BE2C (cell line): ENCODE measurements at regions not wholly inside any gene's neighbourhood (a gene's known extent, or its start where the extent isn't known, plus 50 kb on each side); places are given as distances from the start of the nearest gene placed in this dataset.

ENCODE experiments used
- DNase-seq: peaks from one replicate; pipeline ENCODE4 v3.0.0-alpha.2; 2020
- H3K27me3 ChIP-seq: fragments of 250-450 bp; sonication (Bioruptor Pico); 2 replicates; pipeline ENCODE4 v1.5.1; 2020; ENCODE audit warnings: mild to moderate bottlenecking
- H3K36me3 ChIP-seq: fragments of 250-450 bp; sonication (Bioruptor Pico); 2 replicates; pipeline ENCODE4 v1.5.1; 2020; ENCODE audit warnings: mild to moderate bottlenecking
- H3K4me1 ChIP-seq: fragments of 250-450 bp; sonication (Bioruptor Pico); 2 replicates; pipeline ENCODE4 v1.5.1; 2020
- H3K4me3 ChIP-seq: 2 replicates; pipeline ENCODE4 v1.5.1; 2011; ENCODE audit warnings: low read depth, low read length
- H3K9me3 ChIP-seq: fragments of 250-450 bp; sonication (Bioruptor Pico); 2 replicates; pipeline ENCODE4 v1.5.1; 2020
- TF ChIP-seq, protein P1 (sequence below): IDR thresholded peaks from 2 replicates; pipeline ENCODE4 v1.5.1; 2012; ENCODE audit warnings: mild to moderate bottlenecking, low read depth, low read length

DNA sequence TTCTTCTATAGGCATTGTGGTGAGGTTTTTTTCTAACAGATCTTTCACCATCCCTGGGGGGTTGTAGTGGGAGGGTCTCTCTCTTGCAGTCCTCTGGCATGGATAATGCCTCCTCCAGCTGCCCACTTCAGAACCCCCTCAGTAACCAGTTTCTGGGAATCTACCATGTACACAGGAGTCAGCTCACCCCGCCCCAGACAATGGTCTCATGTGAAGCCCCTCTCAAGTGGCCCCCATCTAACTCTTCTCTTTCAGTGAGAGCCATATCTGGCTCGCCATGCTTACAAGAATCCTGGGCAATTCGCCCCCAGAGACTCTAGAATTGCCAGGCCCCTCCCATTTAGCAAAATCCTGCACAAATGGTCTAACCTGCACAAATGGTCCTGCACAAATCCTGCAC is 144.4 kb upstream of the FSTL4 start:
- TF ChIP-seq, protein P1, sequence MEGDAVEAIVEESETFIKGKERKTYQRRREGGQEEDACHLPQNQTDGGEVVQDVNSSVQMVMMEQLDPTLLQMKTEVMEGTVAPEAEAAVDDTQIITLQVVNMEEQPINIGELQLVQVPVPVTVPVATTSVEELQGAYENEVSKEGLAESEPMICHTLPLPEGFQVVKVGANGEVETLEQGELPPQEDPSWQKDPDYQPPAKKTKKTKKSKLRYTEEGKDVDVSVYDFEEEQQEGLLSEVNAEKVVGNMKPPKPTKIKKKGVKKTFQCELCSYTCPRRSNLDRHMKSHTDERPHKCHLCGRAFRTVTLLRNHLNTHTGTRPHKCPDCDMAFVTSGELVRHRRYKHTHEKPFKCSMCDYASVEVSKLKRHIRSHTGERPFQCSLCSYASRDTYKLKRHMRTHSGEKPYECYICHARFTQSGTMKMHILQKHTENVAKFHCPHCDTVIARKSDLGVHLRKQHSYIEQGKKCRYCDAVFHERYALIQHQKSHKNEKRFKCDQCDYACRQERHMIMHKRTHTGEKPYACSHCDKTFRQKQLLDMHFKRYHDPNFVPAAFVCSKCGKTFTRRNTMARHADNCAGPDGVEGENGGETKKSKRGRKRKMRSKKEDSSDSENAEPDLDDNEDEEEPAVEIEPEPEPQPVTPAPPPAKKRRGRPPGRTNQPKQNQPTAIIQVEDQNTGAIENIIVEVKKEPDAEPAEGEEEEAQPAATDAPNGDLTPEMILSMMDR = no peak
- Histone ChIP-seq H3K27me3 (no peaks in the 10 kb centered on the region), H3K4me3 (no peak overlapping the region), H3K9me3 (no peaks in the 10 kb centered on the region), H3K4me1 (peaks cover 1% of the 10 kb centered on the region; the same call in 1 of the 2 replicates), H3K36me3 (no peaks in the 10 kb centered on the region)
- DNase-seq = no peak

DNA sequence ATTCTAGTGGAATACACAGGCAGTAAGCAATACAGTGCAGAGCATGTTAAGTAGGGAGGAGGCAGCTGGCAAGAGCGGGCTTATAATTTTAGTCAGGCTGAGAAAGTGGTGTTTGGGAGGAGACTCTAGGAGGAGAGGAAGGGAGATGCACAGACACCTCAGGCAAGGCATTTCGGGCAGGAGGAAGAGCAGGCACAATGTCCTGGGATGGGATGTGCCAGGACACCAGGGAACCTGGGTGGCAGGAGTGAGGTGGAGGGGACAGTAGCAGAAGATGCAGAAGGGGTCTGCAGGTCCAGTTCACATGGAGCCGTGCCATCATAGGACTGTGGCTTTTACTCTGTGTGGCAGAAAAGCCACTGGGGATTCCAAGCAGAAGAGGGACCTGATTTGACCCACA is 143.7 kb upstream of the FSTL4 start:
- H3K4me1 ChIP-seq = peaks cover 3% of the 10 kb centered on the region
- no peaks in the 10 kb centered on the region for H3K36me3 ChIP-seq
- H3K4me3 ChIP-seq = no peak overlapping the region
- no peak for DNase-seq
- no peaks in the 10 kb centered on the region for H3K9me3 ChIP-seq
- TF ChIP-seq, protein P1 = no peak
- no peaks in the 10 kb centered on the region for H3K27me3 ChIP-seq

DNA sequence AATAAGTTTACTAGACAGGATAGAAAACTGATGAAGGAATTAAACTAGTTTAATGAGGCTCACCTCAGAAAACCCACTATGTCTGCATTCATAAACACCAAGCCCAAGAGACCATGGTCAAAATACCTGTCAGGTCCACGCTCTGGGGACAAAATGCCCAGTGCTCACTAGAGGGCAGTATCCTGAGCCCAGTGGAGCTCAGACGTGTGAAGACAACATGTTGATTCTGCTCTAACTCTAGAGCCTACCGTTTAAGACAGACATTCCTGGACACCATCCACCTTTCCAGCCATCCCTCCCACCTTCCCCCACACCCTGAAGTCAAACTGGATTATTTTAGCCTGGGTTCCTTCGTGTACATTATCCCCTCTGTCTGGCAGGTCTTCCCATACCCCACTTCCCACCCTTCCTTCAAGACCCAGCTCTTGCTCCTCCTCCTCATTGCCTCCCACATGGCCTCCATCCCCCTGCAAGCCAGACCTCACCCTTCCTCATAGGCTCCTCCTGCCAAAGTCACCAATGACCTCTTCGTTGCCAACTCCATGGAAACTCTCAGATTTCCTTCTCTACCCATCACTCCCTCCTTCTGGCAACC is 142.3 kb upstream of the FSTL4 start:
- no peaks in the 10 kb centered on the region for H3K36me3 ChIP-seq
- H3K27me3 ChIP-seq = no peaks in the 10 kb centered on the region
- H3K4me3 ChIP-seq = no peak overlapping the region
- no peaks in the 10 kb centered on the region for H3K9me3 ChIP-seq
- H3K4me1 ChIP-seq = peaks cover 3% of the 10 kb centered on the region
- peak; percentile 47 for DNase-seq
- TF ChIP-seq, protein P1 = peak; percentile 77

DNA sequence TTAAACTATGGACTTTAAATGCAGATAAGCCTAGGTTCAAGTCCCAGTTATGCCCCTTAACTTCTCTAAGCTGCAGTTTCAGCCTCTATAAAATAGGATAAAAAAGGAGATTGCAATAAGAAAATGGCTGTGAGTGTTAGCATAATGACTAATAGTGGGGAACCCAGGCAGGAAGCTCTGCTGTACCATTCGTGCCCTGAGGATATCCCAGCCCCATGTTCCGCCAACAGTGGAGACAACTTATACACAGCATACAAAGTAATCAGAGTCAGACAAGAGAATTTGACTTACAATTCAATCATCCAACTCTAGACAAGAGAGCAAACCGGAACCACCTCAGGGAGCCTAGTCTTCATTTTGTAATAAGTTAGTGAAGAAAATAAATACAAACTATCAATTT is 141.5 kb upstream of the FSTL4 start:
- Histone ChIP-seq H3K9me3 (no peaks in the 10 kb centered on the region), H3K36me3 (no peaks in the 10 kb centered on the region), H3K27me3 (no peaks in the 10 kb centered on the region), H3K4me3 (no peak overlapping the region), H3K4me1 (peaks cover 7% of the 10 kb centered on the region)
- TF ChIP-seq, protein P1 = no peak
- no peak for DNase-seq

DNA sequence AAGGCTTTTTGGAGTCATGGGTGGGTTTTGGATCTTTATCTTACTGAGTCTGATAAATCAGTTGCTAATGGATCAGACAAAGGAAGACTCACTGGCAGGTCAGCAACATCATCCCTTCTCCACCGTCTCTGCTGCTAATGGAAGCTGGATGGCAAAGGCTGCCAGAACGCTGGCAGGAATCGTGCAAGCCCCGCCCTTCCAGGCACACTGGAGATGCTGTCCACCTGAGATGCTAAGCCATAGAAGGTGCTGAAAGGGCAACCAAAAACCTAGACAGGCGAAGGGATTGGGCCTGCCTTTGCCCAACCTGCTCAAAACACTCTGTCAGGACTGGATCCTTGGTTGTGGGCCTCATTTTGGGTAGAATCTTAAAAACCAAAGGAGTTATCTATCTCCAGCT is 139.5 kb upstream of the FSTL4 start:
- DNase-seq = no peak
- TF ChIP-seq, protein P1 = no peak
- Histone ChIP-seq H3K9me3 (no peaks in the 10 kb centered on the region), H3K36me3 (no peaks in the 10 kb centered on the region), H3K27me3 (no peaks in the 10 kb centered on the region), H3K4me1 (peaks cover 7% of the 10 kb centered on the region), H3K4me3 (no peak overlapping the region)

DNA sequence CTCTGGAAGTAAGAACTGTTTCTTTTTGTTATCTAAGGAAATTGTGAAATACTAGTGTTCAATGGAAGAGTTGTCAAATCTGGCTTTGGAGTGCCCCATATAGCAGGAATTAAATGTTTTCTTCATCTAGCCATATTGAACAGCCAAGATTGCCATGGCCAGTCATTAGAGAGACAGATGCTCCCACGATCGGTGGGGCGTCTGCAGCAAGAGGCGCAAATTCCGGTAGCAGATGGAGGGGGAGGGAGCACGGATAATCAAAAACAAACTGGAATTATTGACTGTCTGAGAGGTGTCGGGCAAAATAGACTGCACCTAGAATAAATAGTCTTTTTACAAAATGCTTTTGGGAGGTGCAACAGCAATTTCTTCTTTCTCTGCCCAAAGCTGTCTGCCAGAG is 139.1 kb upstream of the FSTL4 start:
- H3K9me3 ChIP-seq = no peaks in the 10 kb centered on the region
- no peaks in the 10 kb centered on the region for H3K27me3 ChIP-seq
- DNase-seq = no peak
- TF ChIP-seq, protein P1 = no peak
- H3K4me3 ChIP-seq = no peak overlapping the region
- peaks cover 7% of the 10 kb centered on the region for H3K4me1 ChIP-seq
- H3K36me3 ChIP-seq = no peaks in the 10 kb centered on the region
